SK-N-SH (cell line): ENCODE measurements at regions not wholly inside any gene's neighbourhood (a gene's known extent, or its start where the extent isn't known, plus 50 kb on each side); places are given as distances from the start of the nearest gene placed in this dataset.

ENCODE experiments used
- CTCF ChIA-PET: fragments of 300-600, 350-600 bp; formaldehyde crosslinking; extraction: SDS; loops from one replicate; lab custom pipeline; 2021; lab: Yijun Ruan, JAX
- POLR2A ChIA-PET: fragments of 350-600 bp; sonication (Branson Sonifier 250); formaldehyde crosslinking; extraction: SDS; loops from one replicate; lab custom pipeline; 2020; ENCODE audit warnings: antibody characterized with exemption, inconsistent platforms; lab: Yijun Ruan, JAX
- DNase-seq: peaks from one replicate; pipeline ENCODE4 v3.0.0; 2012
- H2AFZ ChIP-seq: fragments of 200-600 bp; sonication (generic); 2 replicates; pipeline ENCODE4 v1.8.1; 2016; ENCODE audit warnings: antibody characterized with exemption, mild to moderate bottlenecking, low read depth
- H3F3A ChIP-seq: fragments of 200-600 bp; sonication (generic); replicated peaks from 2 replicates; pipeline ENCODE3; 2016; ENCODE audit warnings: antibody characterized with exemption, mild to moderate bottlenecking; ENCODE audit not compliant: insufficient read depth
- H3K27ac ChIP-seq, 2 experiments: fragments of 200-500 bp in 1 of 2; fragments of 200-600 bp in 1 of 2; sonication (Bioruptor generic) in 1 of 2; sonication (generic), shearing (Covaris generic) in 1 of 2; 2 replicates each; pipeline versions ENCODE4 v1.5.1 to v1.6.1; 2014 to 2016; ENCODE audit warnings: low read depth in 2 of 2, inconsistent platforms in 1 of 2, low read length in 1 of 2, mild to moderate bottlenecking in 1 of 2, mixed read lengths in 1 of 2
- H3K27me3 ChIP-seq: fragments of 200-600 bp; sonication (generic), shearing (Covaris generic); 2 replicates; pipeline ENCODE4 v1.6.1; 2016; ENCODE audit warnings: mixed run types; ENCODE audit not compliant: insufficient read depth
- H3K36me3 ChIP-seq, 2 experiments: fragments of 200-500 bp in 1 of 2; fragments of 200-600 bp in 1 of 2; sonication (Bioruptor generic) in 1 of 2; sonication (generic) in 1 of 2; replicated peaks in 1 of 2; 2 replicates each; pipeline versions ENCODE3 to v1.5.1; 2014 to 2016; ENCODE audit warnings: low read length in 1 of 2, mild to moderate bottlenecking in 1 of 2; ENCODE audit not compliant: insufficient read depth in 2 of 2, control insufficient read depth in 1 of 2
- H3K4me1 ChIP-seq, 2 experiments: fragments of 200-500 bp in 1 of 2; fragments of 200-600 bp in 1 of 2; sonication (Bioruptor generic) in 1 of 2; sonication (generic), shearing (Covaris generic) in 1 of 2; 2 replicates each; pipeline versions ENCODE4 v1.5.1 to v1.6.1; 2014 to 2016; ENCODE audit warnings: low read depth in 1 of 2, low read length in 1 of 2, mixed run types in 1 of 2; ENCODE audit not compliant: insufficient read depth in 2 of 2, control insufficient read depth in 1 of 2
- H3K4me2 ChIP-seq: fragments of 200-600 bp; sonication (generic), shearing (Covaris generic); 2 replicates; pipeline ENCODE4 v1.6.1; 2017; ENCODE audit warnings: mixed run types
- H3K4me3 ChIP-seq, 2 experiments: fragments of 200-500 bp in 1 of 2; fragments of 200-600 bp in 1 of 2; sonication (Bioruptor generic) in 1 of 2; sonication (generic), shearing (Covaris generic) in 1 of 2; 2 replicates each; pipeline versions ENCODE4 v1.5.1 to v1.8.1; 2014 to 2016; ENCODE audit warnings: low read depth in 2 of 2, inconsistent platforms in 1 of 2, low read length in 1 of 2, mild to moderate bottlenecking in 1 of 2, mixed read lengths in 1 of 2, moderate library complexity in 1 of 2
- H3K79me2 ChIP-seq: fragments of 200-600 bp; sonication (generic); 2 replicates; pipeline ENCODE4 v1.8.1; 2017; ENCODE audit warnings: mild to moderate bottlenecking; ENCODE audit not compliant: insufficient read depth
- H3K9ac ChIP-seq: fragments of 200-600 bp; sonication (generic); 2 replicates; pipeline ENCODE4 v1.6.1; 2017; ENCODE audit warnings: mixed run types
- H3K9me2 ChIP-seq: fragments of 200-600 bp; sonication (generic); 2 replicates; pipeline ENCODE4 v1.6.1; 2017; ENCODE audit warnings: mixed run types
- H3K9me3 ChIP-seq: fragments of 200-600 bp; sonication (generic); 2 replicates; pipeline ENCODE4 v1.6.1; 2017; ENCODE audit warnings: mixed run types, mild to moderate bottlenecking, moderate library complexity
- H4K20me1 ChIP-seq: fragments of 200-600 bp; sonication (generic); 2 replicates; pipeline ENCODE4 v1.6.1; 2017; ENCODE audit warnings: mild to moderate bottlenecking, mixed run types; ENCODE audit not compliant: insufficient read depth
- CHD2 ChIP-seq: fragments of 150-350 bp; IDR thresholded peaks from 2 replicates; pipeline ENCODE4 v1.6.1; 2018; ENCODE audit warnings: low read length; ENCODE audit not compliant: partially characterized antibody
- CTCF ChIP-seq: fragments of 200-600 bp; sonication (generic); IDR thresholded peaks from 2 replicates; pipeline ENCODE4 v1.6.1; 2017; ENCODE audit warnings: antibody characterized with exemption, mild to moderate bottlenecking, moderate library complexity
- ELF1 ChIP-seq: IDR thresholded peaks from 2 replicates; pipeline ENCODE4 v1.4.0; 2012
- EP300 ChIP-seq, 2 experiments: IDR thresholded peaks; 2 replicates each; pipeline versions ENCODE4 v1.4.0 to v1.6.1; 2012; ENCODE audit warnings: borderline replicate concordance in 1 of 2, low read depth in 1 of 2, low read length in 1 of 2
- FOXJ3 ChIP-seq: sonication (generic); formaldehyde crosslinking; IDR thresholded peaks from 2 replicates; pipeline ENCODE4 v1.5.1; 2020; ENCODE audit warnings: mild to moderate bottlenecking, missing genetic modification reagents
- FOXM1 ChIP-seq: IDR thresholded peaks from 2 replicates; pipeline ENCODE4 v1.4.0; 2012; ENCODE audit warnings: low read depth, mild to moderate bottlenecking
- GABPA ChIP-seq: IDR thresholded peaks from 2 replicates; pipeline ENCODE4 v1.4.0; 2012; ENCODE audit warnings: low read depth, mild to moderate bottlenecking
- IRF3 ChIP-seq: fragments of 150-350 bp; IDR thresholded peaks from 2 replicates; pipeline ENCODE4 v1.6.1; 2016; ENCODE audit warnings: mild to moderate bottlenecking, low read depth, low read length
- MAX ChIP-seq: IDR thresholded peaks from 2 replicates; pipeline ENCODE4 v1.4.0; 2012; ENCODE audit warnings: low read depth
- MEF2A ChIP-seq: IDR thresholded peaks from 2 replicates; pipeline ENCODE4 v1.4.0; 2012; ENCODE audit warnings: low read depth, borderline replicate concordance
- MXI1 ChIP-seq: IDR thresholded peaks from 2 replicates; pipeline ENCODE4 v1.6.1; 2012; ENCODE audit warnings: mild to moderate bottlenecking, low read depth, low read length, improper control_type of control experiment
- RXRA ChIP-seq: IDR thresholded peaks from 2 replicates; pipeline ENCODE4 v1.4.0; 2012; ENCODE audit warnings: low read depth, mild to moderate bottlenecking, borderline replicate concordance
- SMC3 ChIP-seq: IDR thresholded peaks from 2 replicates; pipeline ENCODE4 v1.6.1; 2012; ENCODE audit warnings: low read depth, low read length, improper control_type of control experiment
- TAF1 ChIP-seq: IDR thresholded peaks from 2 replicates; pipeline ENCODE4 v1.6.1; 2012; ENCODE audit warnings: low read depth, mild to moderate bottlenecking, low read length, moderate library complexity, borderline replicate concordance
- TCF12 ChIP-seq: IDR thresholded peaks from 2 replicates; pipeline ENCODE4 v1.4.0; 2012
- YY1 ChIP-seq: IDR thresholded peaks from 2 replicates; pipeline ENCODE4 v1.4.0; 2012; ENCODE audit warnings: low read depth, mild to moderate bottlenecking
- WGBS: methylation state at CpG from one replicate; pipeline ENCODE4 v1.1.6; 2017; ENCODE audit warnings: low lambda C conversion rate; 5-methylcytosine and 5-hydroxymethylcytosine counted together
- TF ChIP-seq, protein P1 (sequence below): IDR thresholded peaks from 2 replicates; pipeline ENCODE4 v1.6.1; 2012; ENCODE audit warnings: mild to moderate bottlenecking, low read depth, low read length, moderate library complexity
- TF ChIP-seq, protein P2 (sequence below): fragments of 150-350 bp; IDR thresholded peaks from 2 replicates; pipeline ENCODE4 v1.6.1; 2017; ENCODE audit warnings: antibody characterized with exemption, low read length, low read depth, borderline replicate concordance

GRCh38 chr20:23257848-23258746, 92.5 kb upstream of the NXT1 start (continued):
- TF ChIP-seq MEF2A (no peak), FOXM1 (no peak), RXRA (no peak), SMC3 (no peak), YY1 (no peak), CTCF (no peak), MXI1 (no peak), FOXJ3 (CRISPR knock-in tag) (no peak), MAX (no peak), GABPA (no peak; the same call in 1 of the 2 replicates), CHD2 (no peak)

DNA sequence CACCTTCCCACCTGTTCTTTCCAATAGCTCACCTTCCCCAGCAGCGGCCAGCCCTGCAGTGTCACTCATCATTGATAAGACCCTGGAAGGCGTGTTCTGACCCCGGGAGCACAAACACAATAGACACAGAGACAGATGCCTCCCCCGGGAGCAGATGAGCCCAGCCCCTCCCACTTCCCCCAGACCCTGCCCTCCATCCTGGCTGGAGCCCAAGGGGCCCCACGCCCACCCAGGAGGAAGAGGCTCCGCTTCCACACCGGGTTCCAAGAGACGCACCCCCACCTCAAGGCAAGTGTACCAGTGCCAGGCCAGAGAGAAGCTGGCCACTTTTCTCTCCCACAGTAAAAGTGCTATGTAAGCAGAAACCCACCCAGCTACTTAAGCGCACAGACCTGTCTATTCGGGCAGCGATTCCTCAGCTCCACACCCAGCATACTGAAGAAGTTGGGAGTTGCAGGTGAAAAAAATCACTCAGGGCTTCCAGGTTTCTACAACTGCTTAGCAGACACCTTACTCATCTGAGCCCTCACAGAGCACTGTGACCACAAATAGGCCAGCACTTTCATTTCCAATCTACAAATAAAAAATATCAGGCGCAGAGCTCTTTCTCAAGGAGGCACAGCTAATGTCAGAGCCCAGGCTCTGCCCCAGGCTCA, 93.4 kb upstream of the NXT1 start:
- CTCF ChIA-PET = interaction anchor here (0.6 kb wide), 1 partner anchor 140 kb away, joined by 4 read pairs; no protein-coding TSS in a partner anchor

More for the DNA sequence above, 93.4 kb upstream of the NXT1 start:
- Histone ChIP-seq H3K4me1 (peaks cover 0 to 26% of the 10 kb centered on the region in 2 experiments; a peak in 3 of 4 replicates), H3K36me3 (no peaks in the 10 kb centered on the region), H3K27ac (peak overlapping the region in 1 of 2 experiments; percentile 76; a peak in 2 of 4 replicates), H3K4me3 (no peak overlapping the region), H3K9me3 (no peaks in the 10 kb centered on the region), H2AFZ (0 out of 2 replicates have a peak overlapping the region, but pooled peaks have one; percentile 36), H3K4me2 (peak overlapping the region; percentile 59; the same call in 1 of the 2 replicates), H3K9ac (peak overlapping the region; percentile 6; the same call in 1 of the 2 replicates), H3F3A (peaks cover 23% of the 10 kb centered on the region), H3K27me3 (no peaks in the 10 kb centered on the region; the same call in 1 of the 2 replicates), H4K20me1 (no peaks in the 10 kb centered on the region), H3K9me2 (no peaks in the 10 kb centered on the region), H3K79me2 (no peaks in the 10 kb centered on the region)
- TF ChIP-seq TCF12 (no peak), YY1 (no peak), IRF3 (no peak), EP300 (IDR thresholded peaks at IDR 0.05; ENCODE audit: borderline replicate concordance in 1 of 2, low read depth in 1 of 2, low read length in 1 of 2) (no peak), ELF1 (no peak), TAF1 (no peak), FOXJ3 (CRISPR knock-in tag) (no peak)
- TF ChIP-seq, protein P1, sequence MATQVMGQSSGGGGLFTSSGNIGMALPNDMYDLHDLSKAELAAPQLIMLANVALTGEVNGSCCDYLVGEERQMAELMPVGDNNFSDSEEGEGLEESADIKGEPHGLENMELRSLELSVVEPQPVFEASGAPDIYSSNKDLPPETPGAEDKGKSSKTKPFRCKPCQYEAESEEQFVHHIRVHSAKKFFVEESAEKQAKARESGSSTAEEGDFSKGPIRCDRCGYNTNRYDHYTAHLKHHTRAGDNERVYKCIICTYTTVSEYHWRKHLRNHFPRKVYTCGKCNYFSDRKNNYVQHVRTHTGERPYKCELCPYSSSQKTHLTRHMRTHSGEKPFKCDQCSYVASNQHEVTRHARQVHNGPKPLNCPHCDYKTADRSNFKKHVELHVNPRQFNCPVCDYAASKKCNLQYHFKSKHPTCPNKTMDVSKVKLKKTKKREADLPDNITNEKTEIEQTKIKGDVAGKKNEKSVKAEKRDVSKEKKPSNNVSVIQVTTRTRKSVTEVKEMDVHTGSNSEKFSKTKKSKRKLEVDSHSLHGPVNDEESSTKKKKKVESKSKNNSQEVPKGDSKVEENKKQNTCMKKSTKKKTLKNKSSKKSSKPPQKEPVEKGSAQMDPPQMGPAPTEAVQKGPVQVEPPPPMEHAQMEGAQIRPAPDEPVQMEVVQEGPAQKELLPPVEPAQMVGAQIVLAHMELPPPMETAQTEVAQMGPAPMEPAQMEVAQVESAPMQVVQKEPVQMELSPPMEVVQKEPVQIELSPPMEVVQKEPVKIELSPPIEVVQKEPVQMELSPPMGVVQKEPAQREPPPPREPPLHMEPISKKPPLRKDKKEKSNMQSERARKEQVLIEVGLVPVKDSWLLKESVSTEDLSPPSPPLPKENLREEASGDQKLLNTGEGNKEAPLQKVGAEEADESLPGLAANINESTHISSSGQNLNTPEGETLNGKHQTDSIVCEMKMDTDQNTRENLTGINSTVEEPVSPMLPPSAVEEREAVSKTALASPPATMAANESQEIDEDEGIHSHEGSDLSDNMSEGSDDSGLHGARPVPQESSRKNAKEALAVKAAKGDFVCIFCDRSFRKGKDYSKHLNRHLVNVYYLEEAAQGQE = no peak
- TF ChIP-seq, protein P2, sequence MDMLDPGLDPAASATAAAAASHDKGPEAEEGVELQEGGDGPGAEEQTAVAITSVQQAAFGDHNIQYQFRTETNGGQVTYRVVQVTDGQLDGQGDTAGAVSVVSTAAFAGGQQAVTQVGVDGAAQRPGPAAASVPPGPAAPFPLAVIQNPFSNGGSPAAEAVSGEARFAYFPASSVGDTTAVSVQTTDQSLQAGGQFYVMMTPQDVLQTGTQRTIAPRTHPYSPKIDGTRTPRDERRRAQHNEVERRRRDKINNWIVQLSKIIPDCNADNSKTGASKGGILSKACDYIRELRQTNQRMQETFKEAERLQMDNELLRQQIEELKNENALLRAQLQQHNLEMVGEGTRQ = no peak
- POLR2A ChIA-PET = no interaction called here
- DNase-seq = no peak
- 78% methylated on average over 10 of the region's 12 CpGs for WGBS
